Endothelial cell of umbilical vein (primary cell): ENCODE measurements at regions not wholly inside any gene's neighbourhood (a gene's known extent, or its start where the extent isn't known, plus 50 kb on each side); places are given as distances from the start of the nearest gene placed in this dataset.
A peak's percentile ranks its signal among the peaks of the same experiment; 100 is the strongest.

Experiments
- BruUV-seq: library from RNA; stranded (reverse); fragments of 400-500 nt; replicated peaks from 2 replicates; lab custom pipeline; 2021; lab: Mats Ljungman, UMichigan
- CTCF ChIA-PET: fragments of 300-600, 350-600 bp; sonication (Branson Sonifier 250); formaldehyde crosslinking; loops from one replicate; lab custom pipeline; 2021; ENCODE audit warnings: antibody characterized with exemption, inconsistent platforms; lab: Charles Lee
- POLR2A ChIA-PET: fragments of 300-600, 350-600 bp; sonication (Branson Sonifier 250); formaldehyde crosslinking; loops from one replicate; lab custom pipeline; 2021; ENCODE audit warnings: antibody characterized with exemption, inconsistent platforms; lab: Charles Lee
- DNase-seq: peaks from one replicate; pipeline ENCODE4 v3.0.0-alpha.2; 2011; ENCODE audit warnings: low read depth, low spot score
- FAIRE-seq: peaks from 2 replicates; lab custom pipeline; 2011; peaks lifted over from hg19 to GRCh38; lab: Jason Lieb, UNC
- H2AFZ ChIP-seq: 2 replicates; pipeline ENCODE4 v1.6.0; 2012; ENCODE audit warnings: low read depth, low read length, control low read depth, inconsistent platforms
- H3K27ac ChIP-seq: 2 replicates; pipeline ENCODE4 v1.5.1; 2011; ENCODE audit warnings: low read depth, mild to moderate bottlenecking, control low read depth, low read length, moderate library complexity; ENCODE audit not compliant: insufficient read depth
- H3K27me3 ChIP-seq, 2 experiments: 2 replicates each; pipeline versions ENCODE4 v1.6.0 to v1.6.1; 2011; ENCODE audit warnings: low read length in 2 of 2, mixed read lengths in 1 of 2; ENCODE audit not compliant: control insufficient read depth in 2 of 2, insufficient read depth in 2 of 2
- H3K36me3 ChIP-seq, 2 experiments: 2 replicates in 1 of 2; 3 replicates in 1 of 2; pipeline ENCODE4 v1.5.1; 2011; ENCODE audit warnings: low read length in 2 of 2, mild to moderate bottlenecking in 1 of 2, moderate library complexity in 1 of 2; ENCODE audit not compliant: control insufficient read depth in 2 of 2, insufficient read depth in 2 of 2; ENCODE audit errors: extremely low read depth in 1 of 2
- H3K4me1 ChIP-seq: 3 replicates; pipeline ENCODE4 v1.5.1; 2011; ENCODE audit warnings: mild to moderate bottlenecking, low read length; ENCODE audit not compliant: control insufficient read depth, insufficient read depth; ENCODE audit errors: extremely low read depth
- H3K4me2 ChIP-seq: 2 replicates; pipeline ENCODE4 v1.6.1; 2011; ENCODE audit warnings: low read length, control low read depth, mixed read lengths; ENCODE audit not compliant: insufficient read depth
- H3K4me3 ChIP-seq, 3 experiments: fragments of 200-600 bp in 1 of 3; sonication (generic), shearing (Covaris generic) in 1 of 3; replicated peaks in 1 of 3; 2 replicates each; pipeline ENCODE4 v1.5.1; 2011 to 2016; ENCODE audit warnings: control low read depth in 3 of 3, low read length in 3 of 3, mild to moderate bottlenecking in 2 of 3, inconsistent platforms in 1 of 3, low read depth in 1 of 3, moderate library complexity in 1 of 3; ENCODE audit not compliant: insufficient read depth in 1 of 3
- H3K79me2 ChIP-seq: 2 replicates; pipeline ENCODE4 v1.6.0; 2012; ENCODE audit warnings: low read length, inconsistent platforms; ENCODE audit not compliant: control insufficient read depth, insufficient read depth
- H3K9ac ChIP-seq: replicated peaks from 2 replicates; pipeline ENCODE3; 2011; ENCODE audit warnings: low read length, control low read depth; ENCODE audit not compliant: insufficient read depth; ENCODE audit errors: extremely low read depth
- H3K9me1 ChIP-seq: replicated peaks from 3 replicates; pipeline ENCODE4 v1.6.0; 2011; ENCODE audit warnings: mild to moderate bottlenecking, low read length; ENCODE audit not compliant: control insufficient read depth, insufficient read depth; ENCODE audit errors: extremely low read depth
- H3K9me3 ChIP-seq: replicated peaks from 2 replicates; pipeline ENCODE4 v1.5.1; 2012; ENCODE audit warnings: low read length, inconsistent platforms; ENCODE audit not compliant: control insufficient read depth, insufficient read depth
- H4K20me1 ChIP-seq: replicated peaks from 2 replicates; pipeline ENCODE3; 2011; ENCODE audit warnings: mild to moderate bottlenecking, low read length; ENCODE audit not compliant: control insufficient read depth, insufficient read depth; ENCODE audit errors: extremely low read depth
- CTCF ChIP-seq, 2 donors: IDR thresholded peaks; 1 replicate in 1 of 2; 2 replicates in 1 of 2; pipeline ENCODE4 v1.5.1; 2011; ENCODE audit warnings: low read length in 2 of 2, mild to moderate bottlenecking in 2 of 2, moderate library complexity in 2 of 2, control low read depth in 1 of 2, inconsistent platforms in 1 of 2, low read depth in 1 of 2; ENCODE audit not compliant: insufficient read depth in 1 of 2; ENCODE audit errors: extremely low read depth in 1 of 2
- GATA2 ChIP-seq: IDR thresholded peaks from 2 replicates; pipeline ENCODE4 v1.7.0; 2011; ENCODE audit warnings: low read depth, mild to moderate bottlenecking, moderate library complexity, mixed read lengths, low read length; ENCODE audit not compliant: insufficient read length, insufficient read depth
- POLR2A ChIP-seq: IDR thresholded peaks from 2 replicates; pipeline ENCODE4 v1.6.1; 2012; ENCODE audit warnings: low read depth, mild to moderate bottlenecking, control low read depth, low read length
- POLR2AphosphoS5 ChIP-seq: IDR thresholded peaks from 2 replicates; pipeline ENCODE4 v1.6.1; 2012; ENCODE audit warnings: low read depth, mild to moderate bottlenecking, control low read depth, low read length, moderate library complexity; ENCODE audit not compliant: insufficient read depth
- dilution Hi-C: fragments of 300-500 bp; cut with MboI; formaldehyde crosslinking; loops from one replicate; pipeline ENCODE4 v1.15.0; 2019; ENCODE audit warnings: low sequenced_read_pairs; ENCODE audit not compliant: extremely low pct_ligation_motif_present
- intact Hi-C: fragments of 100-400 bp; cut with micrococcal nuclease; formaldehyde crosslinking; loops from one replicate; pipeline ENCODE4 v1.10.0; 2022

DNA sequence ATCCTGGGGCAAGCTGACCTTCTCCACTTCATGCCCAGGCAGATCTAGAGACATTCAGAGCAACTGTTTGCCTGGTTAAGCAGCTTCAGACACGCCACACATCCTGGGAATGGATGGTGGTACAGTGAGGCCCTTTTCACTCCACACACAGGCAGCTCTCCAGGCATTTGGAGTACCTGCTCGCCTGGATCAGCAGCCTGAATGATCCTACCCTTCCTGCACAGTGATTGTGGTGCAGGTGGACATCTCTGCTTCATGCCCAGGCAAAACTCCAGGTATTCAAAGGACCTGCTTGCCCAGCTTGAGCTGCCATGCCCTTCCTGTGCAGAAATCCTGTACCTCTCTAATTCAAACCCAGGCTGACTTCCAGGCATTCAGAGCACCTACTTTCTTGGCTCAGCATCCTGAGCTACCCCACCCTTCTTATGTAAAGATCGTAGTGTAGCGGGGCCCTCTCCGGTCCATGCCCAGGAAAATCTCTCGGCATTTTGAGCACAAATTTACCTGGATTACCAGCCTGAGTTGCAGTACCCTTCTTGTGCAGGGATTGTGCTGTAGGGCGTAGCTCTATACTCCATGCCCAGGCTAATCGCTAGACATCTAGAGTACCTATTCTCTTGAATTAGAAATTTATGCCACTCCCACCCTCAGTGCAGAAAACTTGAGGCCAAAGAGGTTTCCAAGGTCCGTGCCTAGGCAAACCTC lies 972.8 kb downstream of the ANKRD7 start:
- dilution Hi-C loops (no loop called here), intact Hi-C loops (loop anchor here (5.0 kb wide), 1 partner anchor 845 kb away; no protein-coding TSS in a partner anchor)
- CTCF ChIA-PET: no interaction called here
- Histone ChIP-seq H3K9me3 (no peaks in the 10 kb centered on the region), H3K9me1 (no peaks in the 10 kb centered on the region), H3K4me1 (no peaks in the 10 kb centered on the region), H4K20me1 (no peaks in the 10 kb centered on the region), H3K9ac (no peak overlapping the region), H3K4me3 (no peak overlapping the region), H3K79me2 (no peaks in the 10 kb centered on the region), H2AFZ (no peak overlapping the region), H3K4me2 (no peak overlapping the region), H3K27me3 (no peaks in the 10 kb centered on the region), H3K27ac (no peak overlapping the region), H3K36me3 (no peaks in the 10 kb centered on the region)
- POLR2A ChIA-PET: no interaction called here
- FAIRE-seq (no peak), DNase-seq (no peak)
- BruUV-seq: no TSS peak
- no peak for TF ChIP-seq POLR2A
- no peak for TF ChIP-seq GATA2
- TF ChIP-seq POLR2AphosphoS5: no peak
- no peak for TF ChIP-seq CTCF (IDR thresholded peaks at IDR 0.05; ENCODE audit: extremely low read depth in 1 of 2, insufficient read depth in 1 of 2, low read depth in 1 of 2, low read length in 2 of 2)

DNA sequence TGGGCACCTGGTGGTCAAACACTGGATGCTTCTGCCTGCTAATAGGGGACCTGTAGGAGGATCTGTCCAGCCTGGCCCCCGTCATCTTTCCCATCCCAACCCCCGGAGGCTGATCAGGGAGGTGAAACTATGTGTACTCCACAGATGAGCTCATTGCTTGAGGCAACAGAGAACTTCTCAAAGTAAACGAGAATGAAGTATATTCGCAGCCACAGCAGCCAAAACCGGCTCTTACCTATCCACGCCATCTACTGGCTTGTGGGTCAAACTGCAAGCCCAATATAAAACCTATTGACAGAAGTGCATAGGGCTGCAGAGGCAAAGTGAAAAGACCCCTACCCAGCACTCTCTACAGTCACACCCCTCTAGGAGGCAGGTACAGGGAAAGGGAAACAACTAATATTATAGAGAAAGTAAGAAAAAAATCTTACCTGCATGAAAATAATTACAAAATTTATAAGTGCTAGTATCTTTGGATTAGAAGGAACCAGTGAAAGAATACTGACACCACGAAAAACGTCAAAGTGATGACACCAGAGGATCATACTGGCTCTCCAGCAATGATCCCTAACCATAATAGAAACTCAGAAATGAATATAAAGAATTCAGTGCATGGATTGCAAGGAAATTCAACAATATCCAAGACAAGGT lies 973.5 kb downstream of the ANKRD7 start:
- peak; percentile 65 for FAIRE-seq
- no peaks in the 10 kb centered on the region for H3K27me3 ChIP-seq
- no peaks in the 10 kb centered on the region for H3K9me3 ChIP-seq
- no peak overlapping the region for H3K27ac ChIP-seq
- ChIA-PET POLR2A (no interaction called here), CTCF (no interaction called here)
- no TSS peak for BruUV-seq
- no peaks in the 10 kb centered on the region for H4K20me1 ChIP-seq
- no peaks in the 10 kb centered on the region for H3K36me3 ChIP-seq
- no peak overlapping the region for H2AFZ ChIP-seq
- H3K4me3 ChIP-seq: no peak overlapping the region
- no peak overlapping the region for H3K9ac ChIP-seq
- TF ChIP-seq CTCF (IDR thresholded peaks at IDR 0.05; ENCODE audit: extremely low read depth in 1 of 2, insufficient read depth in 1 of 2, low read depth in 1 of 2, low read length in 2 of 2) (peak; percentile 57 to 67), POLR2AphosphoS5 (no peak)
- intact Hi-C loops: loop anchor here (5.0 kb wide), 1 partner anchor 846 kb away; no protein-coding TSS in a partner anchor
- no peak overlapping the region for H3K4me2 ChIP-seq
- H3K79me2 ChIP-seq: no peaks in the 10 kb centered on the region
- H3K9me1 ChIP-seq: no peaks in the 10 kb centered on the region
- no peaks in the 10 kb centered on the region for H3K4me1 ChIP-seq
- dilution Hi-C loops: no loop called here
- peak; percentile 12 for DNase-seq
